HG03135 (cell line): ENCODE measurements at regions not wholly inside any gene's neighbourhood (a gene's known extent, or its start where the extent isn't known, plus 50 kb on each side); places are given as distances from the start of the nearest gene placed in this dataset.

ENCODE experiments used
- ATAC-seq: cut with Tn5 transposase; IDR thresholded peaks from one replicate; pipeline ENCODE4 v1.9.1; 2021; ENCODE audit warnings: mild to moderate bottlenecking, moderate library complexity; ENCODE audit not compliant: unreplicated experiment

DNA sequence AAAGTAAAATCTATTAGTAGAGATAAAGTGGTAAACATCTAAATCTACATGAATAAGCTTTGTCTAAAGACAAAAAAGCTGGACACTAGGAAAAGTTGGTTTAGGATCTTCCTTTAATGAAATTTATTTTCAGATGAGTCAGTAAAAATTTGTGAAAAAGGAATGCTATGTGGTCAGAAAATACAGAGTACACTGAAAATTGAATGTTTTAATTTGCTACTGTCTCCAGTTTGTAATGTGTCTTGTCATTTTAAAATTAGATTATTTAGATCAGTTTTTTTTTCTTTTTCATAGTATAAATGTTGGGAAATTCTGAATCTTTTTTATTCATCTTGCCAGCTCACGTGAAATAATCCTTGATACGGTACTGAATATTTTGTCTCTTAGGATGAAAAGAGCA lies 56.9 kb downstream of the SLITRK6 start:
- no peak for ATAC-seq

DNA sequence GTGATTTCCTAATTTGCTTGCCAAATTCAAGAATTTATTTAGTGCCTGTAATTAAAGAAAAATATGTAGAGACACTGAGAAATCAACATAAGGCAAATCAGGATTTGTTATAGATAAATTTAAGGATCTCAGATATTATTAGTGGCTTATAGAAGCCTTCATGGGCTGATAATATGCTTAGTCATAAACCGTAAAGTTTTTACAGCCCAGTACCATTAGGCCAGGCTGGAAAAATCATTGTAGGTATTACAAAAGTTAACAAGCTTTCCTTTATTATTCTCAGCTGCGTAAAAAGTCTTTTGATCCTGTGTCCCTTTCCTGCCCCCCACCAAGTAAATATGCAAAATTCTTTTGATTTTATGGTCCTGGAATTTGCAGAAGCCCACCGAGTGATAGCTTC lies 58.2 kb downstream of the SLITRK6 start:
- ATAC-seq = no peak

DNA sequence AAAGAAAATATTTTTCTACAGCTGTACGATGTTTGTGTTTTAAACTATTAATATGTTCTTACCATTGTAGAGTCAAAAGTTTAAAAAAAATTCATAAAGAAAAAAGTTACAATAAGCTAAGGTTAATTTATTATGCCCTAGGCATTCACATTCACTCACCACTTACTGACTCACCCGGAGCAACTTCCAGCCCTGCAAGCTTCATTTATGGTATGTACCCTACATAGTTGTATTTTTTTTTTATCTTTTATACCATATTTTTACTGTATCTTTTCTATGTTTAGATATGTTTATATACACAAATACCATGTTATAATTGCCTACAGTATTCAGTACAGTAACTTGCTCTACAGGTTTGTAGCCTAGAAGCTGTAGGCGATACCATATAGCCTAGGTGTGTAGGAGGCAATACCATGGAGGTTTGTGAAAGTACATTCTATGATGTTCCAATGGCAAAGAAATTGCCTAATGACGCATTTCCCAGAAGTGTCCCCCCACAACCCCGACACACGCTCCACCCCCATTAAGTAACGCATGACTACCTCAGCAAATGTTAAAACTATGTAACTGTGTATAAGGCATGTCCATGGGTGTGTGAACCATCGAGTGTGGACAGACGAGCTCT lies 60.4 kb downstream of the SLITRK6 start:
- no peak for ATAC-seq

DNA sequence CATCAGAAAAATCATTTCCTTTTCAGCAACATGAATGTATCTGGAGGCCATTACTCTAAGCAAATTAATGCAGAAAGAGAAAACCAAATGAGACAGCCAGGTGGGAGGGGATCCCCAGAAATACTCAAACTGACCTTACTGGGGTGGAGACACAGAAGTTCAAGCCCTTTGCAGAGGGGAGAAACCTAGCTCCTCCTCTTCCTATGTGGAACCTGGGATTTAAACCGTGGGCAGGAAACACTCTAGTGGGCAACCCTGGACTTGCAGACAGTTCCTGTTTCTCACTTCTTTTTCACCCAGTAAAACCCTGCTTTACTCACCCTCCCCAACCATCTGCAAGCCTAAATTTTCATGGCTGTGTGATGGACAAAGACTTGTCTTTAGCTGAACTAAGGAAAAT lies 61.3 kb downstream of the SLITRK6 start:
- ATAC-seq = no peak

DNA sequence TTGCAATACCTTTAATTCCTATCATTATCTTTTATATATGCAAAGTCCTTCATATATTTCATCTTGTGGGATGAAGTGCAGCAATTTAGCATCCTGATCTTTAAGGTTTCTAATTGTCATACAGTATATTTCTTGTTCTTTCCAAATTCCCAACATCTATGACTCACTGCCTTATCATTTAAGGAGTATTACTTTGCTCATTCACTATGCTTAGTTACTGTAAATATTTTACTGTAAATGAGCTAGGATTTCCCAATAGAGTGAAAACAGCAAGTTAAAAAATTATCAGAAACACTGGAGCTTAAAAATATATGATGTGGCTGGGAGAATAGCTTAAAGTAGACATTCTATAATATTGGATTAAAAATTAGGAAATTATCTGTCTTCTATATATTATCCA lies 69.9 kb downstream of the SLITRK6 start:
- ATAC-seq = no peak

DNA sequence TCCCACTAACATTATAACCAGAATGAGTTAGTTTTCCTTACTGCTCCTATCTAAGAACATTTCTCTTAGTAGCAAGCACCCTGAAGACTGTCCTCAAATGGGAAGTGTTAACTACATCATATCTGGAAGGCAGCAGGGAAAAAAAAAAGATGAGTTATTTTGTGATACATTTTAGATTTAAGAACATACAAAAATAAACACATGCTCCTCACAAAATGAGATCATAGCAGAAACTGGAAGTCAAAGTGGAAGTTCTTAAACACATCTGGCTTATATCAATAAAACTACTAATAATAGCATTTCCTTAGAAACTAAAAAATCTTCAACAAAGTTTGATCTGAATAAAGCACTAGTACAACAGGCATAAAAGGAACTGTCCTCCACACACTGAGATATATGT lies 70.4 kb downstream of the SLITRK6 start:
- no peak for ATAC-seq

DNA sequence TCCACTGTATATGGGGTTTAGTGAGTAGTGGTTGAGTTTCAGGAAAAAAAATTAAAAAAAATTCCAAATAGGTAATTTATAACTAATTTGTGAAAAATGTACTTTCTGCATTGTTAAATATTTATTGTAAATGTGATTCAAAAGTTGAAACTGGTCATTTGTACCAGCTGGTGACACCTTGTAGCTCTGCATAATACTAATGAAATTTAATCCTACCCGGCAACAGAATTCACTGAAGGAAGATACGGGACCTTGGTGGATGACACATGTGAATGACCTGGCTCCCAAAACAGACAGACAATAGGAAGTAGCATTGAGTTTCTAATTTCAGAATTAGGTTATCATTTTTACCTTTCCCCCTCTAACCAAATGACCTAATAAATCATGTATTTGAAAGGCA lies 73.8 kb downstream of the SLITRK6 start:
- no peak for ATAC-seq

DNA sequence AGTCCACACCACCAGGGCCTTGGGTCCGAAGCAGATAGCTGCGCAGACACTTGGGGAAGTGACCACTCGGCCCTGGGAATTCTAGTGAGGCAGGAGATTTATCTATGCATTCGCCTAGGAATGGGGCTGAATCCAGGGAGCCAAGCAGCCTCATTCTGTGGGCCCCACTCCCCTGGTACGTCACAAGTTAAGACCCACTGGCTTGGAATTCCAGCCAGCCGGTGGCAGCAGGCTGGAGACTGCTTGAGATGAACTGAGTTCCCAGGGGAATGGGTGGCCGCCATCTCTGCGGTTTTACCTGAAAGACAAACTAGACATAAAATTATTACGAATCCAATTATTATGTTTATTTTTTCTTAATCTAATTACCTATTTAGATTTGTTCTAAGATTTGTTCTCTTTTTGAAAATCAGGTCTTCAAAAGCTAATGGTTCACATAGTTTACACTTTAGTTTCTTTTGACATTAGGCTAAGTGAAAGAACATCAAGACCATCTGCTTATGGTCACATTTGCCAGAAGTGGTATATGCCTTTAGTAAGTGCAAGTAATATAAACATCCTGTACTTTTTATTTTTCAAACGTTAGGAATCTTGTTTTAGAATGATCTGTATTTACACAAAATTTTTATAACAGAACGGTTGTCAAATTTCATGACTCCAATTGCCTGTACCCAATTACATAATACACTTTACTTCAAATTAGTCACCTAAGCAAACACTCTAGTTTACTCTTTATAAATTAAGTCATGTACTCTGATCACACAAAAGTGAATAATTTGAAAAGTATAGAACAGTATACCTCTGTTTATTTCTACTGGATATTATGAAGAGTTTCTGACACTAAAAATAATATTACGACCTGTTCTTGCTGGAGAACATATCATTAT lies 74.4 kb downstream of the SLITRK6 start:
- no peak for ATAC-seq

DNA sequence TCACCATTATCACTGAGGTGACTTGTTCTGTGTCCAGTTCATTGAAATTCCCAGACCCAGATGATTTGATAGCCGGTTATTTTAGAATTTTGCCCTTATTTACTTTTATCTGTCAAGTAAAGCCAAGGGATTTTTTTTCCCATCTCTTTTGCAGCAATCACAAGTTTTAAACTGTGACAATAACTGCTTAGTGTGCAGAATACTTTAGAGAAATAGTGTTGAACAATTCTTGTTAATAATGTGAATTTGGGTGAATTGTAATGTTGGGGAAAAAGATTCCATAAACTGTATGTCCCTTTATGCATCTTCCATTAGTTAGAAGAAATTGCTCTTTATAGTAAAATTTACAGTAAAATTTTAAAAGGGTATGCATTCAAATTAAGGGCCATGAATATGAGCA lies 79.5 kb downstream of the SLITRK6 start:
- ATAC-seq = no peak

DNA sequence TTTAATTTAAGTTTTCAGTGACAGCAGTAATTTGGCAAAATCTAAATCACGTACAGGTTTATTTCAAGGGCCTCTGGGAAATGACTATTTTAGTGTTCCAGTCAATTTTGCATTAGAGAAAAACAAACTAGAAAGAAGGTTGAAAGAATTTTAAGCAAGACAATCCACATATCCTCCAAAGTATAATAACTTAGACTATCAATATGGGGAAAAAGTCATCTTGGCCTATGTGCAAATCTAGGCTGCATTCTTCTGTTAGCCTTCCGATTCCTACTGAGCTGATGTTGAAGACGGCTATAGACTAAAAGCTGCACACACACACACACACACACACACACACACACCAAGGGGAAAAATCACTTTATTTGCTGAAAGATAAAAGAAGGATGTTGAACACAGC lies 81.3 kb downstream of the SLITRK6 start:
- ATAC-seq = no peak

DNA sequence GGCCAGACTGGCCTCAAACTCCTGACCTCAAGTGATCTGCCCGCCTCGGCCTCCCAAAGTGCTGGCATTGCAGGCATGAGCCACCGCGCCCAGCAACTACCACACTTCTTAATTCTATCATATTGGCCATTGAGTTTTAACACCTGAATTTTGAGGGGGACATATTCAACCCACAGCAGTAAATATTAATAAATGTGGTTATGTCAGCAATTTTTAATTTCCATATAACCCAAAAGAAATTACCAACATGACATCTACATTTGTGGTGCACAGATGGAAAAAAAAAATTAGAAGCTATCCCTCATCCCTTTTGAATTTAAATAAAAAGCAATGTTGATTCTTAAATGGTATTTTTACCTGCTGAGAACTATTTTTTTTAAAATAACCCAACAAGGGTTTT lies 88.7 kb downstream of the SLITRK6 start:
- ATAC-seq = no peak

DNA sequence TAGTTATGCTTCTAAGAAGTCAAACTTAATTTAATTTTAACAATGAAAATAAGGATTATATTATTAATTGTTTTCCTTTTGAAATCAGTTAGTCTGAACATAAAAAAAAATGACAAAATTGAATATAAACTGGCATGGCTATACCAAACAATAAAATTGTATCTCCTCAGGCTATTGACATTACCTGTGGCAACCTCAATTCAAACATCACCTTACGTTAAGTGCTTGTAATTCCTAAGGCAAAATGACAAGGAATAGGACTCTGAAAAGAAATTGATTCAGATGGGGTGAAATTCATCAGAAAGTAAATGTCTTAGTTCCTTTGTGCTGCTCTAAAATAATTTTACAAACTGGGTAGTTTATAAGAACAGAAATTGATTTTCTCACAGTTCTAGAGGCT lies 89.5 kb downstream of the SLITRK6 start:
- ATAC-seq = no peak

DNA sequence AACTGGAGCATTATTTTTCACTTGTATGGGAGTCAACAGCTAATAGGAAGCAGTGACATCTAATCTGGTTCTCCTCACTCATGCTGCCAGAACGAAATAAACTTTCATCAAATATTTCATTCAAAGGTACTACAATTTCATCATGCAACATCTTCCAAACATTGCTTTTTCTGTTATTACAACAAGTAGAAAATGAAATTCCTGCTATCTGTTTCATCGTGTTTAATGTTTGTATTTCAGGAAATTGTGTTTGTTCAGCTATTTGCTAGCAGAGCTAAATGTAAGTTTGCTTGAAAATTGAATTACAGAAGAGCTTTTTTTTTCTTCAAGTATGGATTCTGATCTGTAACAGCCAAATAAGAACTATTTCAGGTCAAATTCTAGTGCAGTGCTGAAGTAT lies 90.1 kb downstream of the SLITRK6 start:
- no peak for ATAC-seq

DNA sequence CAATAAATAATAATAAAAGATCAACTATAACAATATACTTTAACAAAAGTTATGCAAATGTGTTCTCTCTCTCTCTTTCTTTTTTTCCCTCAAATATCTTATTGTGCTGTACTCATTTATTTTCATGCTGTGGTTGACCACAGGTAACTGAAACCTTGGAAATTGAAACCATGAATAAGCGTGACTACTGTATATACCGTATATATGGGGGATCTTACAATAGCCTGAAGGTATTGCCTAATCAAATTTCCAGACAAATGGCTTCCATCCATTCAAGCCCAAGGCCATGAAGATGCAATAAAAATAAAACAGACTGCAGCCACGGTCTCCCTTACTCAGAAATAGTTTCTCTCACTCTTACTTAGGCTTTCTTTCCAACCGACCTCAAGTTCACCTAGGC lies 98.3 kb downstream of the SLITRK6 start:
- no peak for ATAC-seq

DNA sequence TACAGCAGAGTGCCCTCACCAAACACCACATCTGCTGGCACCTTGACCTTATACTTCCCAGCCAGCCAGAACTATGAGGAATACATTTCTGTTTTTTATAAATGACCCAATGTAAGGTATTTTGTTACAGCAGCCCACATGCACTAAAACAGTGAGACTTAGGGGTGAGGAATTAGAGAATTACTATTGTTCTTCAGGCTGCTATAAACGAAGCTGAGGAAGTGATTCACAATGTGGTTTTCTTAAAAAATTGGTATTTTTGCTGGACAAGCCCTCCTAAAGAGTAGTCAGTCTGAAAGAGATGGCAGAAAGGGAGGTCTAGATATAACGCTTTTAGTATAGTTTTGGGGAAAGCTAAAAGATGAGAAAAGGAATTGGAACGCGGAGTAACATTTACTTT lies 101.0 kb downstream of the SLITRK6 start:
- ATAC-seq = no peak

DNA sequence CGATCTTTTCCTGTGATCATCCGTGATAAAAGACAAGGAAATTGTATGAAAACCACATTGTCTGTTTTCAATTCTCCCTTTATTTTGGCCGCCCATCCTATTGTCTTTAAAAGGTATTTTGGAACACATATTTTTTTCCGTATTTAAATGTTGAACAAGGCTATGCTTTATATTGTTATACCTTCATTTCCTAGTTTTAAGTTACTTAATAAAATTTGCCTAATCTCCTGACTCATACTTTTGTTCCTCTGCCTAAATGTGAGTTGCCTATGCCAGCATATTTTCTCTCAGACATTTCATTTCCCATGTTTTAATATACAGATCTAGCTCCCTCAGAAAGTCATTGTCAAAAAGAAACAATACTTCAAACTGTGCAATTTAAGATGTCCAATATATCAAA lies 104.2 kb downstream of the SLITRK6 start:
- no peak for ATAC-seq

DNA sequence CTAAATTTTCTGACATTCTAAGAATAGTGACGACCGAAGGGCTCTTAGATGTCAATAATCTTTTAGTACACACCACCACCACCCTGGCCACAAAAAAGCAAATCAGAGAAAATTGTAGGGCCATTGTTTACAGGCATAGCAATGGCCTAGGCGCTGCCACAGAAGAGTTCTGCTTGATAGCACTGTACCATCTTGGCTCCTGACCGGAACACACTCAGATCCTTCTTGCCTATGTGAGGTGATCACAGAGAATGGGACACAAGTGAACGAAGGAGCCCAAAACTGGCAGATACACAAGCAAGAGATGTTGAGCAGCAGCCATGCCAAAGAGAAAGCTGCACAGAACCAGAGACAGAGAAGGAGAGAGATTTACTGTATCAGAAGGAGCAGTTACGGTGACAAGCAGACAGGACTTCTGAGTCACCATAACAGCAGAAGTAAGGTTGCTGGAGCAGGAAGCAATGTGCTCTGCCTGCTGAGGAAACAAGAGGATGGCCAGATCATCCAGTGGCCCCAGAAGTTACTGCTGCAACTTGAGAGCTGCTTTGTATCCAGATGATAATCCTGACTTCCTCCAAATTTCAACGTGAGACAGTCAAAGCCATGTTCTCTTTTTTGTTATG lies 105.2 kb downstream of the SLITRK6 start:
- ATAC-seq = no peak

DNA sequence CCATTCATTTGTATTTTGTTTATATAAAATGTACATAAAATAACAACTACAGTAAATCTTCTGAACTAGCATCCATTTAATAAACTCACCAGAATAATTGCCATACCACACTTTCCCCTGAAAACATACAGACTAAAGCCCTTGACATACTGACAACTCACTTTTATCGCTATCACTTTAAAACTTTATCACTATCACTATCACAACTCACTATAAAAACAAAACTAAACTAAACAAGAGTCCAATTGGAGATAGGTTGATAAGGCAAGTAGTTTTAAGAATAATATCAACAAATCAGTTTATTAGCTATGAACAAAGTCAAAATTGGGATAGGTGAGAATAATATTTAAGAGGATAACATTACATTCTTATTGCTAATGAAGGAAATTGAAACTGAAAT lies 108.9 kb downstream of the SLITRK6 start:
- ATAC-seq = no peak

DNA sequence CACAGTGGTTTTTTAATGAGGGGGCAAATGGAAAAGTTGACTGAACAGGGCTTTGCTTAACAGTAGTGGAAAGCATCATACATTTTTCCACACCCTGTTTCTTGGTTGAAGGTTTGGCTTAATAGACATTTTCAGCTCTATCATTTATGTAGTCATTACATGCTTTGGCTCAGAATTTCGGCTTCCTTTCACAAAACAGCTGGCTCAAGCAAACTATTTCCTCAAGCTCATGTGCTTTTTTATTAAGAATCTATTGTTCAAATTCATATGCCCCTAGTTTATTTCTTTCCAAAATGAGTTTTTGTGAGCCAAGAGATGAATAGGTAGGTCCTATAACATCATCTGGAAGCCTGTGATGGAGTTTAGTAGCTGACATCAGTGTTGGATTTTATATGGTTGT lies 113.8 kb downstream of the SLITRK6 start:
- ATAC-seq = no peak

DNA sequence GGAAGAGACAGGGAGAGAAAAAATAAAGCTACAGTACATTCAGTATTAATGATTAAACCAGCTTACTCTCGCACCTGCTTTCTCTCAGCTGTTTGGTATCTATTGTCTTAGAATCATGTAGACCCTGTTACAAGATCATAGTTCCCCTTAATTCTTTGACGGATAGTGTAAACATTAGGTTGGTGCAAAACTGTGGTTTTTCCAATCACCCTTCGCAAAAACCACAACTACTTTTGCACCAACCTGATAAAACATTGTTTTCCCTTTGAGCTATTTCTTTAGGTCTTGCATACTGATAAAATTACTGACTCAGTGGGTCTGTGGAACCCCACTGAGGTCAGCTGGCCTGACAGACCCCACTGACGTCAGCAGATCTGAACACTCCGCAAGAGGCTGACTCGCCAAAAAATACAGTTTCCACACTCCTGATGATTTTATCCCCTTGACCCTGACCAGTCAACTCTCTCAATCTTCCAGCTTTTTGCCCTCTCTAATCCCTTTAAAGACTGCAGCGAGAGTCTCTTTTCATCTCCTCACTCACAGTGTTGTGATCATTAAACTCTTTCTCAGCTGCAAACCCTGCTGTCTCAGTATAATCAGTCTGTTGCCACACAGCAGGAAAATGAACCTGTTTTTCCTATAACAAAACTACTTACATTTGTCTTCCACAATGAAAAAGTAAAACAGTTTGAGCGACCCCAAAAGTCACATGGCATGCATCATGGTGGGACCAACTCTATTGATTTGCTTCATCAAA lies 123.9 kb downstream of the SLITRK6 start:
- ATAC-seq = no peak

DNA sequence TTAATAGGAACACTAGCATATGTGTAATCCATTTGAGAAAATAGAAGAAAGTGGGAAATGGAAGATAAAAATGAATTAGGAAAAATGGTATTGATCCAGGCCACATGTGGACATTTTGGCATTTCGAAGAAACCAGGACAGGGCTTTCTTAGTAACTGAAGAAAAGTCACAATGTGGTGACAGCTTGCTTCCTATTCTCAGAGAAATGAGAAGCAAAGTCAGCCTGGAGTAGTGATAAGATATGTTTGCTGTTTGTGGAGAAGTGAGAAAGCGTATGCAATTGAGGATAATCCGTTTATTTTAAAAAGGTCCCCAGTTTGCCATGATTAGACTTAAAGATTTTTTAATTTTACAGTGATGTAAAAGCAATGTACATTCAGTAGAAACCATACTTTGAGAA lies 127.9 kb downstream of the SLITRK6 start:
- ATAC-seq = no peak
